ENCODE measurements at regions not wholly inside any gene's neighbourhood (a gene's known extent, or its start where the extent isn't known, plus 50 kb on each side); places are given as distances from the start of the nearest gene placed in this dataset.

DNA sequence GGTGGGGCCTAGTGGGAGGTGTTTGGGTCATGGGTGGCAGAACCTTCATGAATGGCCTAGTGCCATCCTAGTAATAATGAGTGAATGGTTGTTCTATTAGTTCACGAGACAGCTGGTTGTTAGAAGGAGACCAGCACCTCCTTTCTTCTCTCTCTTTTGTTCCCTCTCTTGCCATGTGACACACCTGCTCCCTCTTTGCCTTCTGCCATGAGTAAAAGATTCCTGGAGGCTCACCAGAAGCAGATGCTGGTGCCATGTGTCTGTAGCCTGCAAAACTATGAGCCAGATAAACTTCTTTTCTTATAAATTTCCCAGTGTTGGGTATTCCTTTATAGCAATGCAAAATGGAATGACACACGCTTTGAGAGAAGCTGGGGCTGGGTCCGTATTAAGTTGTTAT, 89.0 kb upstream of the SLC4A7 start:
- Histone ChIP-seq H3K9ac (ENCODE audit: low read length) (no peak overlapping the region), H3K79me2 (ENCODE audit: low read length) (no peaks in the 10 kb centered on the region), H3K27ac (ENCODE audit: low read length) (no peak overlapping the region), H3K27me3 (ENCODE audit: low read depth, low read length) (no peaks in the 10 kb centered on the region), H3K4me2 (ENCODE audit: low read length) (no peak overlapping the region), H4K20me1 (ENCODE audit: insufficient read depth, low read length) (no peaks in the 10 kb centered on the region), H3K9me3 (ENCODE audit: insufficient read depth, low read length) (no peaks in the 10 kb centered on the region), H2AFZ (ENCODE audit: low read depth, low read length) (no peak overlapping the region), H3K4me1 (ENCODE audit: low read length) (peaks cover 5% of the 10 kb centered on the region; the same call in 1 of the 2 replicates), H3K36me3 (replicated peaks; ENCODE audit: low read depth, low read length) (no peaks in the 10 kb centered on the region), H3K4me3 (ENCODE audit: low read length) (no peak overlapping the region)
- TF ChIP-seq, protein P1, sequence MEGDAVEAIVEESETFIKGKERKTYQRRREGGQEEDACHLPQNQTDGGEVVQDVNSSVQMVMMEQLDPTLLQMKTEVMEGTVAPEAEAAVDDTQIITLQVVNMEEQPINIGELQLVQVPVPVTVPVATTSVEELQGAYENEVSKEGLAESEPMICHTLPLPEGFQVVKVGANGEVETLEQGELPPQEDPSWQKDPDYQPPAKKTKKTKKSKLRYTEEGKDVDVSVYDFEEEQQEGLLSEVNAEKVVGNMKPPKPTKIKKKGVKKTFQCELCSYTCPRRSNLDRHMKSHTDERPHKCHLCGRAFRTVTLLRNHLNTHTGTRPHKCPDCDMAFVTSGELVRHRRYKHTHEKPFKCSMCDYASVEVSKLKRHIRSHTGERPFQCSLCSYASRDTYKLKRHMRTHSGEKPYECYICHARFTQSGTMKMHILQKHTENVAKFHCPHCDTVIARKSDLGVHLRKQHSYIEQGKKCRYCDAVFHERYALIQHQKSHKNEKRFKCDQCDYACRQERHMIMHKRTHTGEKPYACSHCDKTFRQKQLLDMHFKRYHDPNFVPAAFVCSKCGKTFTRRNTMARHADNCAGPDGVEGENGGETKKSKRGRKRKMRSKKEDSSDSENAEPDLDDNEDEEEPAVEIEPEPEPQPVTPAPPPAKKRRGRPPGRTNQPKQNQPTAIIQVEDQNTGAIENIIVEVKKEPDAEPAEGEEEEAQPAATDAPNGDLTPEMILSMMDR (IDR thresholded peaks at IDR 0.05; ENCODE audit: low read depth, low read length), result no peak
- TF ChIP-seq EZH2phosphoT487 (IDR thresholded peaks at IDR 0.05; ENCODE audit: low read depth), result no peak

DNA sequence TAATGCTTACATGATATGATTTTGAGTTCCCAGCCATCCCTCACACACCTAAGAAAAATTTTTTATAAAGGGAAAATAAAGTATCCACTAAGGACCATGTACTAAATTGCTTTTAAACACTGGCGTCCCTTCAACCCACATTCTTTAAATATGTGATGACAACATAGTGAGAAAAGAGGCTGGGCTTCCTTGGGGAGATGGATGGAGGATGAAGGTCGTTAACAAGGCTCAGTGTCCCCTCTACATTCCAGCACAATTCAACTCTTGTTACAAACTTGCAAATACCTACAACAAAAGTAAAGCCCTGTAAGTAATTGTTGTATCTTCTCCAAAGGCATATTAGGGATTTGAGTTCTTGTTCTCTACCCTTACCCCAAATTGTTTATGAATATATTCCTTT, 87.2 kb upstream of the SLC4A7 start:
- Histone ChIP-seq H3K27me3 (ENCODE audit: low read depth, low read length) (no peaks in the 10 kb centered on the region), H3K27ac (ENCODE audit: low read length) (no peak overlapping the region), H3K36me3 (replicated peaks; ENCODE audit: low read depth, low read length) (no peaks in the 10 kb centered on the region), H3K4me3 (ENCODE audit: low read length) (no peak overlapping the region), H3K9ac (ENCODE audit: low read length) (no peak overlapping the region), H3K4me1 (ENCODE audit: low read length) (no peaks in the 10 kb centered on the region), H4K20me1 (ENCODE audit: insufficient read depth, low read length) (no peaks in the 10 kb centered on the region), H3K4me2 (ENCODE audit: low read length) (no peak overlapping the region), H3K79me2 (ENCODE audit: low read length) (no peaks in the 10 kb centered on the region), H3K9me3 (ENCODE audit: insufficient read depth, low read length) (no peaks in the 10 kb centered on the region), H2AFZ (ENCODE audit: low read depth, low read length) (no peak overlapping the region)
- no peak for TF ChIP-seq EZH2phosphoT487 (IDR thresholded peaks at IDR 0.05; ENCODE audit: low read depth)
- TF ChIP-seq, protein P1 (IDR thresholded peaks at IDR 0.05; ENCODE audit: low read depth, low read length), result no peak

DNA sequence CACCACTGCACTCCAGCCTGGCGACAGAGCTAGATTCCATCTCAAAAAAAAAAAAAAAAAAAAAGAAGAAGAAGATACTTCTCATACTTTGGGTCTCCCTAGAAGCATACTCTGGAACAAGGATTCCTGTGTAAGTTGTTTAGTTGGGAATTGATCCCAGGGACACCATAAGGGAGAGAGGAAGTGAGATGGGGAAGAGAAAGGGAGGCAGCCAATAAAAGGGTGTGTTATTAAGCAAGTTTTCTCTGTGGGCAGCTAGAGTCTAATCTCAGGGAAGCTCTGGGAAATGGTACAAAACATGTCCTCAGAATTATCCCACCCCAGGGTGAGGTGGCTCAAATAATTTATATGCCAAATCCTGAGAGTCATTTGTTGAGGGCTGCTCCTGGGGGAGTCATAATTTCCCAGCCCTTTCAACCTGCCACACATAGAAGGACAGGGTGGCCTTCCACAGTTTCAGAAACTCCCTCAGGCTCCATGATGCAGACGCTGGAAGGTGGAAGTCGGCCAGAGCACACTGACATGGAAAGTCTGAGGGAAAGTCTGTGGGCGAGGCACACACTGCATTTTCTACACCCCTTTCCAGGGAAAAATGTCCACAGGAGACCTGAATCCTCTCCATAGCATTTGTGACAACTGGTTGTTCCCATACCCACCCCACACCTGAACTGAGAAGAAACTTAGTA, 86.4 kb upstream of the SLC4A7 start:
- Histone ChIP-seq H3K27ac (ENCODE audit: low read length) (no peak overlapping the region), H3K9me3 (ENCODE audit: insufficient read depth, low read length) (no peaks in the 10 kb centered on the region), H3K79me2 (ENCODE audit: low read length) (no peaks in the 10 kb centered on the region), H2AFZ (ENCODE audit: low read depth, low read length) (no peak overlapping the region), H3K4me2 (ENCODE audit: low read length) (no peak overlapping the region), H3K4me1 (ENCODE audit: low read length) (no peaks in the 10 kb centered on the region), H3K9ac (ENCODE audit: low read length) (no peak overlapping the region), H3K36me3 (replicated peaks; ENCODE audit: low read depth, low read length) (no peaks in the 10 kb centered on the region), H3K27me3 (ENCODE audit: low read depth, low read length) (no peaks in the 10 kb centered on the region), H4K20me1 (ENCODE audit: insufficient read depth, low read length) (no peaks in the 10 kb centered on the region), H3K4me3 (ENCODE audit: low read length) (no peak overlapping the region)
- TF ChIP-seq EZH2phosphoT487 (IDR thresholded peaks at IDR 0.05; ENCODE audit: low read depth), result no peak
- TF ChIP-seq, protein P1 (IDR thresholded peaks at IDR 0.05; ENCODE audit: low read depth, low read length), result no peak

DNA sequence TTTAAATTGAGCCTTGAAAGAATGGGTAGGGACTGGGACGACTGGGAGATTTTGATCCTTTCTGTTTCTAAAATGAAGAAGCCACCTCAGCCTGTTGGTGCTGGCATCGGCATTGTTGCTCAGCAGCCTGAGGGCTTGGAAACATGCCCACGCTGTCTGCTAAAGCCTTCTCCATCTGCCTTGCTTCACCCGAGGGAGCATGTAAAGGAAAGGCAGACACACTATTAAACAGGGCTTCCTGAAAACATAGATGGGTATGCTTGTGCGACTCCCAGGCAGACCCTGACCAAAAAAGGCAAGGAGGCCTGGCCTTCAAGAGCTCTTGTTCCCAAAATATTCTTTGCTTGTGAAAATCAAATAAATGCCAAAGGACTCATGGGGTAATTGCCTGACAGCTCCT, 84.2 kb upstream of the SLC4A7 start:
- Histone ChIP-seq H3K9me3 (ENCODE audit: insufficient read depth, low read length) (no peaks in the 10 kb centered on the region), H3K4me3 (ENCODE audit: low read length) (no peak overlapping the region), H3K79me2 (ENCODE audit: low read length) (no peaks in the 10 kb centered on the region), H3K27me3 (ENCODE audit: low read depth, low read length) (no peaks in the 10 kb centered on the region), H2AFZ (ENCODE audit: low read depth, low read length) (no peak overlapping the region), H3K27ac (ENCODE audit: low read length) (no peak overlapping the region), H4K20me1 (ENCODE audit: insufficient read depth, low read length) (no peaks in the 10 kb centered on the region), H3K4me2 (ENCODE audit: low read length) (no peak overlapping the region), H3K36me3 (replicated peaks; ENCODE audit: low read depth, low read length) (no peaks in the 10 kb centered on the region), H3K9ac (ENCODE audit: low read length) (no peak overlapping the region), H3K4me1 (ENCODE audit: low read length) (no peaks in the 10 kb centered on the region)
- TF ChIP-seq, protein P1 (IDR thresholded peaks at IDR 0.05; ENCODE audit: low read depth, low read length), result no peak
- no peak for TF ChIP-seq EZH2phosphoT487 (IDR thresholded peaks at IDR 0.05; ENCODE audit: low read depth)

All from OCI-LY3 (cell line).